ENCODE measurements at regions not wholly inside any gene's neighbourhood (a gene's known extent, or its start where the extent isn't known, plus 50 kb on each side); places are given as distances from the start of the nearest gene placed in this dataset.

GRCh38 chr14:66038212-66038611 is 448.0 kb upstream of the CCDC196 start:
- TF ChIP-seq CTCF (IDR thresholded peaks at IDR 0.05), result no peak
- no peak for TF ChIP-seq POLR2A (IDR thresholded peaks at IDR 0.05)
